Fibroblast of skin of right biceps (primary cell): ENCODE measurements at regions not wholly inside any gene's neighbourhood (a gene's known extent, or its start where the extent isn't known, plus 50 kb on each side); places are given as distances from the start of the nearest gene placed in this dataset.
"Not testable (repeated sequence)": the region's sequence is repeated elsewhere in the genome, so short reads cannot be mapped to it uniquely, and the experiment has no call there.

Experiments used
- DNase-seq: peaks from one replicate; pipeline ENCODE4 v3.0.0-alpha.2; 2013

DNA sequence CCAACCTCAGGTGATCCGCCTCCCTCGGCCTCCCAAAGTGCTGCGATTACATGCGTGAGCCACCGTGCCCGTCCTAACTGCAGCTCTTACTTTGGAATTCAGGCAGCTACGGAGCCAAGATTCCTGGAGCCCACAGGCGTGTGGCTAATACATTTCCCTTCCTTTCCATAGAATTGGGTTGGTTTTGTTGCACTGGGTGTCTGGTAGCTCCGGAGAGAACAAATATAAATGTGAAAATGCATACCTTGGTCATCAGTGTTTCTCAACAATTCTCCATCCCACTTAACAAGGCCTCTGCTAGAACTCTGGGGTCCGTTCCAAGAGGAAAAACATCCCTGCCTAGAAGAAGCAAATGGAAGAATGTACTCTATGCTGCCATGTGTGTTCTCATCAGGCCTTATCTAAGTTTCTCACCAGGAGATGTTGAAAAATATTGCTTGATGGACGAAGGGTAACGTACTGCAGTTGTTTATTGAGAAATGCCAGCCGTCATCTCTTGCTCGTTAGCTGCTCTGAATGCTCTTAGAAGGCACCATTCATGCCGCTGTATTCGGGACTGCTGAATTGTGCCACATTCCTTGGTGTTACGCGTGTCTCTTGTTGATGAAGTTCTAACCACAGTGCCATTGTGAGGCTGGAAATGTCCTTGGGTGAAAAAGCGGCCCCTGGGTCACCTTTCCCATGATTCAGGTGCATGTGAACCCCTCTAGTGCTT is 50.5 kb upstream of the CD99 start:
- DNase-seq, result no peak

DNA sequence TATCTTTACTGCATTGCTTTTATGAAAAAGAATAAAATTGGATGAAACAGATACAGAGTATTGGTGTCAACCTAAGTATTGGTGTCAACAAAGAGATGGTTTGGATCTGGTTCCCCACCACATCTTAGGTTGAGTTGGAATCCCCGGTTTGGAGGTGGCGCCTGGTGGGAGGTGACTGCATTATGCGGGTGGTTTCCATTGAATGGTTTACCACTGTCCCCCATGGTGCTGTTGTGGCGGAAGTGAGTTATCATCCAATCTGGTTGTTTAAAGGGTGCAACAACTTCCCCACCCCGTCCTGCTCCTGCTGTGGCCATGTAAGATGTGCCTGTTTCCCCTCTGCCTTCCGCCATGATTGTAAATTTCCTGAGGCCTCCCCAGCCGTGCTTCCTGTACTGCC is 52.8 kb upstream of the CD99 start:
- DNase-seq, result no peak

DNA sequence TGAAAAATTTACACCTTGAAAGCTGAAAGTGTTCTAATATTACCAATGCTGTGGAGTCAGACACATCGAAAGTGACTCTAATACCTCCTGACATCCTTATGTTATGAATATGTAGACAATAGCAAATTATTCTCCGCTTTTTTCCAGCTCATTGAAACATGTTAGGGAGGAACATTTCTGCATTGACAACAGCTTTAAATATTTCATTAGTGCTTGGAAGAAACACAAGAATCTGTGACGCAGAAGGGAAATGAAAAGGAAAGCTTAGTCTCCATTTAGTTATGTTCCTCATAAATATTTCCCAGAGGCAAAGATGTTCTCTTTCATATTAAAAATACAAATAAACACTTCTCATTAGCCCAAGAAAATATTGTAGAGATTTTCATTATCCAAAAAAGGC is 55.8 kb upstream of the CD99 start:
- DNase-seq, result peak; percentile 41

GRCh38 chrX:2632533-2633504 is 58.3 kb upstream of the CD99 start:
- DNase-seq, result no peak

- no peak for DNase-seq
Measured at GRCh38 chrX:2631743-2632532, 59.2 kb upstream of the CD99 start.

GRCh38 chrX:2630935-2631742 is 60.0 kb upstream of the CD99 start:
- not testable (repeated sequence) for DNase-seq

DNA sequence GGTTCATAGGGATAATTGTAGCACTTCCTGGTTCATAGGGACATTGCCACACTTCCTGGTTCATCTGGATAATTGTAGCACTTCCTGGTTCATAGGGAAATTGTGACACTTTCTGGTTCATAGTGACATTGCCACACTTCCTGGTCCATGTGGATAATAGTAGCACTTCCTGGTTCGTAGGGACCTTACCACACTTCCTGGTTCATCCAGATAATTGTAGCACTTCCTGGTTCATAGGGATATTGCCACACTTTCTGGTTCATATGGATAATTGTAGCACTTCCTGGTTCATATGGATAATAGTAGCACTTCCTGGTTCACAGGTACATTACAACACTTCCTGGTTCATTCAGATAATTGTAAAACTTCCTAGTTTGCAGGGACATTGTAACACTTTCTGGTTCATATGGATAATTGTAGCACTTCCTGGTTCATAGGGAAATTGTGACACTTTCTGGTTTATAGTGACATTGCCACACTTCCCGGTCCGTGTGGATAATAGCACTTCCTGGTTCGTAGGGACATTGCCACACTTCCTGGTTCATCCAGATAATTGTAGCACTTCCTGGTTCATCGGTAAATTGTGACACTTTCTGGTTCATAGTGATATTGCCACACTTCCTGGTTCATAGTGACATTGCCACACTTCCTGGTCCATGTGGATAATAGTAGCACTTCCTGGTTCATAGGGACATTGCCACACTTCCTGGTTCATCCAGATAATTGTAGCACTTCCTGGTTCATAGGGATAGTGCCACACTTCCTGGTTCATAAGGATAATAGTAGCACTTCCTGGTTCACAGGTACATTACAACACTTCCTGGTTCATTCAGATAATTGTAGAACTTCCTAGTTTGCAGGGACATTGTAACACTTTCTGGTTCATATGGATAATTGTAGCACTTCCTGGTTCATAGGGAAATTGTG is 60.8 kb upstream of the CD99 start:
- not testable (repeated sequence) for DNase-seq

DNA sequence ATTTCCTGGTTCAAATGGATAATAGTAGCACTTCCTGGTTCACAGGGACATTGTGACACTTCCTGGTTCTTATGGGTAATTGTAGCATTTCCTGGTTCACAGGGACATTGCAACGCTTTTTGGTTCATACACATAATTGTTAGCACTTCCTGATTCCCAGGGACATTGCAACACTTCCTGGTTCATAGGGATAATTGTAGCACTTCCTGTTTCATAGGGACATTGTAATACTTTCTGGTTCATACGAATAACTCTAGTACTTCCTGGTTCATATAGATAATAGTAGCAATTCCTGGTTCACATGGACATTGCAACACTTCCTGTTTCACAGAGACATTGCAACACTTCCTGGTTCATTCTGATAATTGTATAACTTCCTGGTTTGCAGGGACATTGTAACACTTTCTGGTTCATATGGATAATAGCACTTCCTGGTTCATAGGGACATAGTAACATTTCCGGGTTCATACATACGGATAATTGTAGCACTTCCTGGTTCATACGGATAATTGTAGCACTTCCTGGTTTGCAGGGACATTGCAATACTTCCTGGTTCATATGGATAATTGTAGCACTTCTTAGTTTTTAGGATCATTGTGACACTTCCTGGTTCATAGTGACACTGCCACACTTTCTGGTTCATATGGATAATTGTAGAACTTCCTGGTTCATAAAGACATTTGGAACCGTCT is 61.6 kb upstream of the CD99 start:
- no peak for DNase-seq

GRCh38 chrX:2628751-2629315 is 62.3 kb upstream of the CD99 start:
- no peak for DNase-seq

DNA sequence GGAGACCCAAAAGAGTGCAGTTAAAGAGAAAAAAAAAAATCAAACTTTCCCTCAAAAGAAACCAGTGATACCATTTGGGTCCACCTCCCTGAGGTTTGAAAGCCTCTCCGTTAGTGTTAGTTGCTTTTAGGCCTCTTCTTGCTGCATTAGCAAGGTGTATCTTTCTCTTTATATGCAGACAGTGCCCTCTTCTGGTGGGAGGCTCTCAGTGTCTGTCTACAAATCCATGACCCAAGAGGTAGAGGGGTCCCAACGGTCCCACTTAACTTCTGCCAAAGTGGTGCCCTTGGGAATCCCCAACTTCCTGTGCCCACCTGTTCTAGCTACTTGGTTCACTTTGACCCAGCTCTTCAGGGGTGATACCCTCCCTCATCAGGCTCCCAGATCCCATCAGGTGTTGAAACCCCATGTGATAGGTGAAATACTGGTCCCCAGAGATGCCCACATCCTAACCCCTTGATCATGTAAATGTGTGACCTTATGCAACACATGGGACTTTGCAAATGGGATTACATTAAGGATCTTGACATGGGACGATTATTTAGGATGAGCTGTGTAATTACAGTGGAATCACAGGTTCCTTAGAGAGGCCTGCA is 63.7 kb upstream of the CD99 start:
- peak; percentile 37 for DNase-seq

DNA sequence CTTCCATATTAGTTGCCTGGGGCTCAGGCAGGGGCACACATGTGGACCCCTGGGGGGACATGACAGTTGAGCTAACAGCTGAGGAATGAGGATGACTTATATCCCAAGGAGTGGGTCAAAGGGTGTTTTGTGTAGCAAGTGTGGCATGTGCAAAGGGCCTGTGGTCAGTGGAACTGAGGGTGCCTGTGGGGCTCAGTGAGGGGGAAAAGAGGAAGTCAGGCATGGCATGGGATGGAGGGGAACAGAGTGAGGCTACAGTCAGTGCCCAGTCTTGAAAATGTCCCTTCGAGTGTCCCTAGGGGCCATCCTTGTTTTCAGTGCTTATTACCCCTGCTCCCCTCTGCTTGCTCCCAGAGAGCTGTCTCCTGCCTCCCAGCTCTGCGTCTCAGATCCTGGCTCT is 64.3 kb upstream of the CD99 start:
- DNase-seq, result no peak

DNA sequence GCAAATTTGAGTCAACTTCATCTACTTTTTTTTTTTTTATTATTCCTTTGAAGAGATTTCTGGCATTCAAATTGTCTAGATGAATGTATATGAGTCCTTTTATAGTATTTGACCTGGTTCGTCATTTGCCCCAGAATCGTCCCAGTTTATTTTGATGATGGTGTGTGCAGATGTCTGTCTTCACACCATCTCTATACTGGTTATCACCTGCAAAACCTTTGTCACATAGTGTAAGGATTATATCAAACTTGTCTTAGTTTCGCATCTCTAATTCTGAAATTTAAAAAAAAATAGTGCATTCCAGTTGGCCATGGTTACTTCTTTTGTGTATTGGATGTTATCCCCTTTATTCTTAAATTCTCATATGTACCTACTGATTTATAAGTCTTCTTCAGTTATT is 70.5 kb upstream of the CD99 start:
- no peak for DNase-seq

- no peak for DNase-seq
Measured at GRCh38 chrX:2618516-2618915, 72.6 kb upstream of the CD99 start.

DNA sequence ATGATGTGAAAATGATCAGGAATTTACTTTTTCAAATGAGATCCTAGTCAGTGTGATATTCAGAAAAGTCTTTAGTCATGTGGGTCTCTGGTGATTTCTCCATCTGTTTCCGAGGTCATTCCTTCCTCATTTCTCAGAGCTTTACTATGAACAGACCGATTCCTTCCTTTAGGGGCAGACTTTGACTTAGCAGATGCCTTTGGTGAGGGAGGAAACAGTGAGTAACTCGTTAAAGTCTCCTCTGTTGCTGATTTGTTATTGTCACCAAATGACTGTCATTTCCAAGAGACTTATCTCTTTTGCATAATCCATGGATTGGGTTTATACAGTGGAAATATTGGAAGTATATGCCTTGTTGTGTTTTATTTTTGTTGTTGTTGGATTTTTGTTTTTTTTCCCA is 76.2 kb upstream of the CD99 start:
- DNase-seq, result peak; percentile 86

DNA sequence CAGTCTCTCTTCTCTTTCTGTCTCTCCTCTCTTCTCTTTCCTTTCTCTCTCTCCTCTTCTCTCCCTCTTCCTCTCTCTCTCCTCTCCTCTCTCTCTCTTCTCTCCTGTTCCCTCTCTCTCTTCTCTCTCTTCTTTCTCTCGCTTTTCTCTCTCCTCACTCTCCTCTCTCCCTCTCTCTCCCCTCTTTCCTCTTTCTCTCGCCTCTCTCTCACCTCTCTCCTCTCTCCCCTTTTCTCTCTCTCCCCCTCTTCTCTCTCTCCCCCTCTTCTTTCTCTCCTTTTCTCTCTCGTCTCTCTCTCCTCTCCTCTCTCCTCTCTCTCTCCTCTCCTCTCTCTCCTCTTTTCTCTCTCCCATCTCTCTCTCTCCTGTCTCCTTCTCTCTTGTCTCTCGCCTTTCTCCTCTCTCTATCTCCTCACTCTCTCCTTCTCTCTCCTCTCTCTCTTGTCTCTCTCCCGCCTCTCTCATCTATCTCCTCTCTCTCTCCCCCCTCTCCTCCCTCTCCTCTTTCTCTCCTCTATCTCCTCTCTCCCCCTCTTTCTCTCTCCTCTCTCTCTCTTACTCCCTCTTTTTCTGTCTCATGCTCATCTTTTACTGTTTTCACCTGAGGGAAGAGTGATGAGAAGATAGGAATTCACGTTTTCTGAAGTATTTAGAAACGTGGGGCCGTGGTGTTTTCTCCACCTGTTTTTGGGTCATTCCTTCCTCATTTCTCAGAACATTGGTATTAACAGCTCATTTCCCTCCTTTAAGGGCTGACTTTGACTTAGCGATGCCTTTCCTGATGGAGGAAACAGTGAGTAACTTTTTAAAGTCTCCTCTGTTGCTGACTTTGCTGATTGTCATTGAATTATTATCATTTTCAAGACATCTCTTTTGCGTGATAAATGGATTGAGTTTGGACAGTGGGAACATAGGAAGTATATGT is 80.6 kb upstream of the CD99 start:
- DNase-seq, result peak; percentile 35

- no peak for DNase-seq
Measured at GRCh38 chrX:2609431-2610238, 81.5 kb upstream of the CD99 start.

GRCh38 chrX:2608638-2609430 is 82.3 kb upstream of the CD99 start:
- peak; percentile 84 for DNase-seq
